H1 (cell line): ENCODE measurements at regions not wholly inside any gene's neighbourhood (a gene's known extent, or its start where the extent isn't known, plus 50 kb on each side); places are given as distances from the start of the nearest gene placed in this dataset.

ENCODE experiments used
- CTCF ChIA-PET: fragments of 300-600 bp; sonication (Branson Sonifier 250); formaldehyde crosslinking; loops from one replicate; lab custom pipeline; 2021; ENCODE audit not compliant: partially characterized antibody; lab: Charles Lee
- POLR2A ChIA-PET: fragments of 300-600 bp; sonication (Branson Sonifier 250); formaldehyde crosslinking; loops from one replicate; lab custom pipeline; 2021; ENCODE audit warnings: inconsistent platforms; ENCODE audit not compliant: partially characterized antibody; lab: Charles Lee
- DNase-seq, 2 experiments: peaks; one replicate each; pipeline versions ENCODE4 v3.0.0 to v3.0.0-alpha.2; 2010 to 2022; ENCODE audit warnings: low spot score in 2 of 2, low read depth in 1 of 2, mixed read lengths in 1 of 2
- FAIRE-seq: peaks from 2 replicates; lab custom pipeline; 2011; peaks lifted over from hg19 to GRCh38; lab: Jason Lieb, UNC
- H2AFZ ChIP-seq: 2 replicates; pipeline ENCODE4 v1.8.1; 2012; ENCODE audit warnings: low read length, inconsistent platforms
- H2AK5ac ChIP-seq: 2 replicates; pipeline ENCODE4 v1.6.1; 2013; ENCODE audit warnings: low read depth, low read length
- H2BK120ac ChIP-seq: replicated peaks from 2 replicates; pipeline ENCODE3; 2013; ENCODE audit warnings: low read depth, low read length, inconsistent platforms
- H2BK12ac ChIP-seq: 2 replicates; pipeline ENCODE4 v1.6.1; 2013; ENCODE audit warnings: low read depth, low read length
- H2BK15ac ChIP-seq: 2 replicates; pipeline ENCODE4 v1.6.1; 2013; ENCODE audit warnings: low read length
- H2BK20ac ChIP-seq: 2 replicates; pipeline ENCODE4 v1.6.1; 2013; ENCODE audit warnings: low read length
- H2BK5ac ChIP-seq: 2 replicates; pipeline ENCODE4 v1.6.1; 2013; ENCODE audit warnings: low read depth, low read length
- H3K14ac ChIP-seq: 2 replicates; pipeline ENCODE4 v1.6.1; 2013; ENCODE audit warnings: inconsistent platforms; ENCODE audit not compliant: insufficient read length
- H3K18ac ChIP-seq: 2 replicates; pipeline ENCODE4 v1.6.1; 2013; ENCODE audit warnings: low read length; ENCODE audit errors: extremely low read depth
- H3K23ac ChIP-seq: 2 replicates; pipeline ENCODE4 v1.6.1; 2013; ENCODE audit warnings: inconsistent platforms; ENCODE audit not compliant: insufficient read length
- H3K23me2 ChIP-seq: 2 replicates; pipeline ENCODE4 v1.6.1; 2013; ENCODE audit warnings: low read depth, low read length
- H3K27ac ChIP-seq: 2 replicates; pipeline ENCODE4 v1.6.1; 2011; ENCODE audit warnings: low read depth, low read length, inconsistent platforms
- H3K27me3 ChIP-seq, 4 experiments: replicated peaks in 1 of 4; 1 replicate in 1 of 4; 2 replicates in 3 of 4; pipeline versions ENCODE4 v1.6.1 to v1.8.1; 2011 to 2013; ENCODE audit warnings: low read length in 3 of 4, mild to moderate bottlenecking in 3 of 4, inconsistent platforms in 2 of 4, mixed read lengths in 2 of 4, moderate library complexity in 1 of 4; ENCODE audit not compliant: control insufficient read depth in 3 of 4, insufficient read depth in 3 of 4; ENCODE audit errors: extremely low read depth in 1 of 4
- H3K36me3 ChIP-seq, 4 experiments: 2 replicates each; pipeline versions ENCODE4 v1.6.1 to v1.8.1; 2011 to 2013; ENCODE audit warnings: mild to moderate bottlenecking in 4 of 4, low read length in 3 of 4, moderate library complexity in 2 of 4, control low read depth in 1 of 4, inconsistent platforms in 1 of 4; ENCODE audit not compliant: insufficient read depth in 4 of 4, control insufficient read depth in 2 of 4
- H3K4ac ChIP-seq: replicated peaks from 2 replicates; pipeline ENCODE3; 2013; ENCODE audit warnings: low read length, low read depth, mixed read lengths, inconsistent platforms; ENCODE audit not compliant: insufficient read length
- H3K4me1 ChIP-seq, 4 experiments: replicated peaks in 1 of 4; 1 replicate in 1 of 4; 2 replicates in 3 of 4; pipeline versions ENCODE4 v1.6.1 to v1.8.1; 2011 to 2013; ENCODE audit warnings: low read length in 3 of 4, inconsistent platforms in 2 of 4, mixed read lengths in 1 of 4; ENCODE audit not compliant: insufficient read depth in 4 of 4, control insufficient read depth in 3 of 4
- H3K4me2 ChIP-seq, 2 experiments: 2 replicates each; pipeline versions ENCODE4 v1.6.1 to v1.8.1; 2011 to 2013; ENCODE audit warnings: low read depth in 2 of 2, low read length in 2 of 2, control low read depth in 1 of 2, inconsistent platforms in 1 of 2, mild to moderate bottlenecking in 1 of 2; ENCODE audit not compliant: insufficient read depth in 1 of 2
- H3K4me3 ChIP-seq, 4 experiments: fragments of 200-600, 300-600 bp in 1 of 4; sonication (generic), shearing (Covaris generic), sonication (Bioruptor Twin) in 1 of 4; 2 replicates each; pipeline versions ENCODE4 v1.5.1 to v1.8.1; 2011 to 2016; ENCODE audit warnings: low read length in 4 of 4, low read depth in 3 of 4, control low read depth in 2 of 4, inconsistent platforms in 2 of 4, mild to moderate bottlenecking in 2 of 4, mixed read lengths in 1 of 4, moderate library complexity in 1 of 4; ENCODE audit not compliant: insufficient read depth in 2 of 4; ENCODE audit errors: extremely low read depth in 1 of 4
- H3K56ac ChIP-seq: replicated peaks from 2 replicates; pipeline ENCODE3; 2013; ENCODE audit warnings: low read depth, mild to moderate bottlenecking, mixed read lengths, low read length, inconsistent platforms; ENCODE audit not compliant: insufficient read length
- H3K79me1 ChIP-seq: 2 replicates; pipeline ENCODE4 v1.6.1; 2013; ENCODE audit warnings: low read depth, low read length, control low read depth
- H3K79me2 ChIP-seq, 2 experiments: 2 replicates each; pipeline versions ENCODE4 v1.6.1 to v1.8.1; 2012 to 2013; ENCODE audit warnings: low read length in 2 of 2, mild to moderate bottlenecking in 2 of 2, inconsistent platforms in 1 of 2; ENCODE audit not compliant: insufficient read depth in 2 of 2, control insufficient read depth in 1 of 2
- H3K9ac ChIP-seq, 4 experiments: replicated peaks in 1 of 4; 1 replicate in 1 of 4; 2 replicates in 3 of 4; pipeline versions ENCODE4 v1.6.1 to v1.8.1; 2011 to 2013; ENCODE audit warnings: low read depth in 3 of 4, low read length in 3 of 4, control low read depth in 2 of 4, mild to moderate bottlenecking in 2 of 4, moderate library complexity in 2 of 4, inconsistent platforms in 1 of 4; ENCODE audit errors: extremely low read depth in 1 of 4
- H3K9me3 ChIP-seq, 2 experiments: 2 replicates each; pipeline versions ENCODE4 v1.6.1 to v1.8.1; 2012 to 2013; ENCODE audit warnings: mild to moderate bottlenecking in 2 of 2, moderate library complexity in 2 of 2, control low read depth in 1 of 2, inconsistent platforms in 1 of 2, low read depth in 1 of 2, low read length in 1 of 2, mixed read lengths in 1 of 2; ENCODE audit not compliant: insufficient read depth in 2 of 2
- H4K20me1 ChIP-seq, 2 experiments: replicated peaks in 1 of 2; 2 replicates each; pipeline versions ENCODE3 to v1.8.1; 2011 to 2013; ENCODE audit warnings: inconsistent platforms in 2 of 2, low read length in 2 of 2, mild to moderate bottlenecking in 1 of 2; ENCODE audit not compliant: insufficient read depth in 2 of 2, control insufficient read depth in 1 of 2
- H4K5ac ChIP-seq: 2 replicates; pipeline ENCODE4 v1.6.1; 2013; ENCODE audit warnings: low read length, low read depth, mixed read lengths, inconsistent platforms; ENCODE audit not compliant: insufficient read length
- H4K8ac ChIP-seq: 2 replicates; pipeline ENCODE4 v1.8.0; 2013; ENCODE audit warnings: mild to moderate bottlenecking, moderate library complexity, low read length, inconsistent platforms; ENCODE audit not compliant: insufficient read depth; ENCODE audit errors: extremely low read depth
- H4K91ac ChIP-seq: replicated peaks from 2 replicates; pipeline ENCODE3; 2013; ENCODE audit warnings: low read length, mixed read lengths, inconsistent platforms; ENCODE audit not compliant: insufficient read length
- BCL11A ChIP-seq, 2 experiments: IDR thresholded peaks; one replicate each; pipeline ENCODE4 v1.6.1; 2011; ENCODE audit warnings: low read depth in 2 of 2, low read length in 2 of 2, mild to moderate bottlenecking in 2 of 2
- CBX5 ChIP-seq: fragments of 300-800, 300-1000 bp; sonication (generic); IDR thresholded peaks from 2 replicates; pipeline ENCODE4 v1.7.1; 2016; ENCODE audit warnings: antibody characterized with exemption, low read length, low read depth
- CTBP2 ChIP-seq: IDR thresholded peaks from 2 replicates; pipeline ENCODE4 v1.7.0; 2011; ENCODE audit warnings: borderline replicate concordance, mild to moderate bottlenecking, moderate library complexity, mixed read lengths, low read length; ENCODE audit not compliant: insufficient read depth, insufficient read length
- EGR1 ChIP-seq: IDR thresholded peaks from 2 replicates; pipeline ENCODE4 v1.6.1; 2011; ENCODE audit warnings: low read depth, low read length, borderline replicate concordance
- POLR2A ChIP-seq, 2 experiments: IDR thresholded peaks; 1 replicate in 1 of 2; 2 replicates in 1 of 2; pipeline ENCODE4 v1.6.1; 2011; ENCODE audit warnings: low read depth in 2 of 2, low read length in 2 of 2, mild to moderate bottlenecking in 2 of 2; ENCODE audit errors: control extremely low read depth in 1 of 2
- TEAD4 ChIP-seq: IDR thresholded peaks from 2 replicates; pipeline ENCODE4 v1.6.1; 2012; ENCODE audit warnings: low read depth, low read length, inconsistent platforms, mixed read lengths
- WGBS, 2 experiments: shearing (Covaris generic) in 1 of 2; methylation state at CpG; one replicate each; pipeline versions ENCODE4 v1.1.6 to v1.1.7; 2013 to 2015; ENCODE audit warnings: low lambda C conversion rate in 2 of 2, mixed read lengths in 2 of 2, inconsistent platforms in 1 of 2, low coverage in 1 of 2, missing lambda C conversion rate in 1 of 2; ENCODE audit not compliant: insufficient replicate concordance in 2 of 2, insufficient coverage in 1 of 2, insufficient read length in 1 of 2; ENCODE audit errors: extremely low coverage in 1 of 2, missing lambda C conversion rate in 1 of 2; 5-methylcytosine and 5-hydroxymethylcytosine counted together
- TF ChIP-seq, protein P1 (sequence below): IDR thresholded peaks from 2 replicates; pipeline ENCODE4 v1.6.1; 2012; ENCODE audit warnings: inconsistent platforms

DNA sequence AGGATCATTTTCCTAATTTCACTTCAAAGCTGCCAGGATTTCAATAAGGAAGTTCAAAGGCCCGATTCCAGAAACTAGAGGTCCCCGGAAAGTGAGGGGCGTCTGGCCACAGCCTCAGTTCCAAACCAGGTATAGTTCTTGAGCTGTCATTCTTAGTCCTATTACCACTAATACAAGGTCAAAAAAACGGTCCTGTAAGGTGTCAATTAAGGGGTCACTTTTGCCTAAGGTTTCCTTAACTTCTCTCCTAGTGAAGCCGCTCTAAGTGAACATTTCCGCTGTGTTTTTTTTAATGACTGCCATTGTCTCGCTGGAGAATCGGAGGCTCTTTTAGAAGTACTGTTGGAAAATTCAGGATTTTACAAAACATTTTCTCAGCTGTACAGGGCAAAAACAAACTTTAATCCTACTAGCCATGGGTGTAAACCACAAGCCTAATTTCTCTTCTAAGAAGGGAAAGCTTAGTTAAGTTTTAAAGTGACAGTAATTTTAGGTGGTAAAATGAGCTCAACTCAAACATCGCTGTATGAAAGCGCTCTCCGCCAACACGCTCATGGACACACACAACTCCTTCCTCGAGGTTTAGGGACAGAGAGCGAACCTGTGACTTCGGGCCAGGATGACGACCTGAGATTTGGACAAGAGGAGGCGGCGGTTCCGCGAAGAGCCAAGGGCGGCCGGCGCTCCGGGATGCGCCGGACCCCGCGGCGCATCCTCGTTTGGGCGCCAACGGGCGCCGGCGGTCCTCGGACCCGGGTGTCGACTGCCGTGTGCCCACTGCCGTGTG lies 76.7 kb upstream of the IFNE start:
- H3K9ac ChIP-seq = peak overlapping the region; percentile 14 to 69 (median 47); a peak in 3 of 7 replicates
- H2BK15ac ChIP-seq = no peak overlapping the region
- peak overlapping the region; percentile 46 to 87 (median 72) for H3K4me3 ChIP-seq
- no peak overlapping the region for H4K5ac ChIP-seq
- H3K4me2 ChIP-seq = peak overlapping the region; percentile 61 to 78
- no peak overlapping the region for H4K91ac ChIP-seq
- H3K79me2 ChIP-seq = peaks cover 0 to 20% of the 10 kb centered on the region in 2 experiments; a peak in 2 of 4 replicates
- H4K20me1 ChIP-seq = no peaks in the 10 kb centered on the region
- H3K9me3 ChIP-seq = no peaks in the 10 kb centered on the region
- H2BK5ac ChIP-seq = no peak overlapping the region
- H3K79me1 ChIP-seq = no peaks in the 10 kb centered on the region
- ChIA-PET CTCF (interaction anchor here (0.6 to 2.1 kb wide), 9 partner anchors 15 to 450 kb away, joined by 3 to 9 read pairs (median 3); partner anchors contain the start of gene CDKN2B), POLR2A (interaction anchor here (0.8 to 1.5 kb wide), 5 partner anchors 8 to 39 kb away, joined by 3 to 8 read pairs (median 4); no protein-coding TSS in a partner anchor)
- 3% methylated on average over 40 of the region's 40 CpGs; no CpG with 5 or more reads in 1 of the 2 experiments for WGBS, 2 experiments
- no peak overlapping the region for H3K4ac ChIP-seq
- no peak overlapping the region for H2AK5ac ChIP-seq
- no peak overlapping the region for H2BK20ac ChIP-seq
- no peak overlapping the region for H3K23ac ChIP-seq
- no peaks in the 10 kb centered on the region for H3K36me3 ChIP-seq
- no peak overlapping the region for H3K14ac ChIP-seq
- FAIRE-seq (no peak), DNase-seq (no peak)
- no peak overlapping the region for H2BK12ac ChIP-seq
- H3K23me2 ChIP-seq = peaks cover 13% of the 10 kb centered on the region
- no peak overlapping the region for H3K27ac ChIP-seq
- peaks cover 0 to 20% (median 9%) of the 10 kb centered on the region in 4 experiments; a peak in 3 of 7 replicates for H3K27me3 ChIP-seq
- no peak overlapping the region for H2BK120ac ChIP-seq
- peak overlapping the region; percentile 47 for H2AFZ ChIP-seq
- H3K4me1 ChIP-seq = peaks cover 0 to 8% (median 1%) of the 10 kb centered on the region in 4 experiments; a peak in 2 of 7 replicates
- H4K8ac ChIP-seq = peak overlapping the region; percentile 62; the same call in 1 of the 2 replicates
- H3K56ac ChIP-seq = no peak overlapping the region
- no peak overlapping the region for H3K18ac ChIP-seq
- TF ChIP-seq TEAD4 = no peak
- no peak for TF ChIP-seq EGR1
- TF ChIP-seq CTBP2 = no peak
- TF ChIP-seq, protein P1, sequence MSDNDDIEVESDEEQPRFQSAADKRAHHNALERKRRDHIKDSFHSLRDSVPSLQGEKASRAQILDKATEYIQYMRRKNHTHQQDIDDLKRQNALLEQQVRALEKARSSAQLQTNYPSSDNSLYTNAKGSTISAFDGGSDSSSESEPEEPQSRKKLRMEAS = no peak; the same call in 1 of the 2 replicates
- no peak for TF ChIP-seq CBX5
- no peak for TF ChIP-seq BCL11A (IDR thresholded peaks at IDR 0.05; ENCODE audit: low read depth in 2 of 2, low read length in 2 of 2)
- no peak for TF ChIP-seq POLR2A (IDR thresholded peaks at IDR 0.05; ENCODE audit: control extremely low read depth in 1 of 2, low read depth in 2 of 2, low read length in 2 of 2)
